Midbrain (tissue), 1 donor: ENCODE measurements at regions not wholly inside any gene's neighbourhood (a gene's known extent, or its start where the extent isn't known, plus 50 kb on each side); places are given as distances from the start of the nearest gene placed in this dataset.

Experiments
- DNase-seq: peaks from one replicate; lab custom pipeline; 2025; lab: John Stamatoyannopoulos, UW

DNA sequence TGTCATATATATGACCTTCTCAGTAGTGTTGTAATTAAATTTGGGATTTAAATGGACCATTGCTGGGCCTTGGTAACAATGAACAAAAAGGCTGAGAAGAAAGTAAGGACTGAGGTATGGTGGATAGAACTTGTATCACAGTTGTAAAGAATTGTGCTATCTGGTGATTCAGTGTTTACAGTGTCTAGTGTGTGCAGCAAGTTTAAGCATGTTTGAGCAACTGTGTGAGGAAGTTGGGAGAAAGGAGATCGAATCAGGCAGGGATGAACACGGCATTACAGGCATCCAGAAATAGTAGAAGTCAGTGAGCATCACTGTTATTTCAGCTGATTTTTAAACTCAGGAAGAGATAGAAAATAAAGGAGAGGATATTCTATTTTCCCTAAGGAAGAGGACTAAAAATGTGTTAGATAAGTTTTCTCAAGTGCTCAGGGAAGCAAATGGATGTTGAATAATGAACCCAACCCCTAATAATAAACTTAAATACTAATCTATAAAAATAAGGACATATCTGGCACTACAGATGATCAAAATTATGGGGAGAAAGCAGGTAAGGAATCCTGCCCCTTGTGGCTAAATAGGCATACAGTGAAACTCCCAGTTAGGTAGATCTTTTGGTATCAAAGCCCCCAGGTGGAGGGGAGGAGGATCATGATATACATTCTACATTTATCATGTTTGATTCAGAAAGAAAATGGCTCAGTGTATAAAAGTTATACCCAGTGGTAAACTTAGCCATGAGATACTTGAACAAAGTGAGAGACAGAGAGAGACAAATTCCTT is 361.0 kb upstream of the ANO3 start:
- no peak for DNase-seq

- DNase-seq = no peak
These were observed 351.8 kb upstream of the ANO3 start for GRCh38 chr11:25980091-25980490.

DNA sequence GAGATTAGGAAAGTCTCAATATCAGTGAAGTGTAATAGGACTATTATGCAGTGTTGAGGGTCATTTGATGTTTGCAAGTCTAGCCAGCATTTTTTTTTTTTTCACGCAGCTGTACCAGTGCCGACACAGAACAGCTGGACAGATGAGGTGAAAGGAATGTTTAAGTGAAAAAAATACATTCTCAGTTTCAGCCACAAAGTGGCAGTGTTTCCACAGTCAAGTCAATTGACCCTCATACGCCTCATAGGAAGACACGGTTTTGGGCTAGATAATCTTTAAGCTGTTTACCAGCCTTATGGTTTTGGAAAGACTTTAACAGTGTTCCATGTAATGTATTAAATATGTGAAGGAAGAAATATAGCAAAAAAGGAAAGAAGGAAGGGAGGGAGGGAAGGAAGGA is 349.9 kb upstream of the ANO3 start:
- DNase-seq = peak; percentile 70

- no peak for DNase-seq
These were observed 348.6 kb upstream of the ANO3 start for GRCh38 chr11:25983280-25983679.

- DNase-seq = no peak
These were observed 343.8 kb upstream of the ANO3 start for GRCh38 chr11:25988178-25988577.

- DNase-seq = no peak
These were observed 341.5 kb upstream of the ANO3 start for GRCh38 chr11:25990406-25990805.

- DNase-seq = no peak
These were observed 340.5 kb upstream of the ANO3 start for GRCh38 chr11:25991476-25991875.

- DNase-seq = no peak
These were observed 339.6 kb upstream of the ANO3 start for GRCh38 chr11:25992294-25992693.

DNA sequence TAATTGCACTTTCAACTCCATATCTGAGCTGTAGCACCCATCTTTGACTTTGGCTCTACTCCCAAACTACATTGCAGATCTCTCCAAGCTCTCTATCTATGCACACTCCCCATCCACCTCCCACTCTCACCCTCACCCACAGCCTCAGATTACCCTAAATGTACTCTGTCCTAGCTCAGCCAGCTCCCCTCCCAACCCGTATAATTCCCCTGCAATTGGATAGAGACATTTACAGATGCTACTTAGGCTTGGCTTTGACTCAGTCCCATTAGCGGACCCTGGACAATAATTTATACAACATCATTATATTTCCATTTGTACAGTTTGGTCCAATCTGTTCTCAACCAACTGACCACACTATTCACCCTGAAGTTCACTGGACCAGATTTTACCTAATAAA is 338.9 kb upstream of the ANO3 start:
- DNase-seq = no peak

GRCh38 chr11:26011474-26011873 is 320.5 kb upstream of the ANO3 start:
- DNase-seq = no peak

GRCh38 chr11:26014456-26015115 is 317.3 kb upstream of the ANO3 start:
- no peak for DNase-seq

DNA sequence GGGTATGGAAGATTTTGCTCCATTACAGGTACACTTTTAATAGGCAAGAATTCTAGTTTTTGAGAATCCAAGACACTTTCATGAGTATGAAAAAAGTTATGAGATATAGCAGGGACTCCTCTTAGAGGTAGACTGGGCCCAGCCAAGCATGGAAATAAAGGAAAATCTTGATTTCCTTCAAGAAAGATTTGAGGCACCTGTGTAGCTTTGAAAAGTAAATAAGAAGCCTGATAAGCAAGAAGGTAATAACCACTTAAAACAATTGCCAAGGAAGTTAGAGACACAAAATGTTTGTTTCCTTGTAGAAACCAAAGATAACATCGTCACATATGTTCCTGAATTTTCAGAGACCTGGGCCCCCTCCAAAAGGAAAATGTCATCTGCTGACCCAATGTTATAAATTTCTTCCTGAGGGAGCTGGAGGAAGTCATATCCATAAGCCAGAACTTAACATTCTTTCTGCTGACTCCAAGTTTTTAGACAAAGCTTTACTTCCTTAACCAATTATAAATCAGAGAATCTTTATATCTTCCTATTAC is 314.5 kb upstream of the ANO3 start:
- no peak for DNase-seq

DNA sequence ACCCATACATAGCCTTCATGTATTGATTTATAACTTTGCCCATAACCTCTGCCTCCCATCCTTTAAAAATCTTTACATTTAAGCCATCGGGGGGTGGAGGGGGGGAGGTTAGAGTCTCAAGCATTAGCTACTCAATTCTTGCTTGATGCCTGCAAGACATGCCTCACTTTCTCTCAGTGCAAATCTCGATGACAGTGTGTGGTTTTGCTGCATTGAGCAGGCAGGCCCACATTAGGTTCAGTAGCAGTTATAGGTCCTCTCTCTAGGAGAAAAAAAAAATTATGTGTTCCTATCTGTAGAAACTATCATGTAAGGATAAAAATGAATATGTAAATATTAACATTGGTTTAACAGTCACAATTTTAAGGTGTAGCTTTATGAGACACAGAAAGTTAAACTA is 314.0 kb upstream of the ANO3 start:
- DNase-seq = no peak

DNA sequence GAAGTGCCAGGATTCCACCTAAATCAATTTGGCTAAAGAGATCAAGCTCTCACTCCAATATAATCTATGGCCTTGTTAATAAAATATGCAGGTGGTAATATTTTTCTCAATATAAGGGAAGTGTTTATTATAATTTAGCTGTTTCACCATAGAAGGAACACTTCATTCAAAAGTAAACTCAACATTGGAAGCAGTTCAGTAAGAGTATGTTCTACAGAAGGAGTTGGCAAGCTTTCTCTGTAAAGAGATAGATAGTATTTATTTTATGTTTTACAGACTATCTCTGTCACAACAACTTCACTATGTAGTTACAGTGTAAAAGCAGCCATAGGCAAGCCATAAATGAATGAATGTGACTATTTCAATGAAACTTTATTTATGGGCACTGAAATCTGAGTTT is 313.6 kb upstream of the ANO3 start:
- no peak for DNase-seq

- no peak for DNase-seq
These were observed 312.5 kb upstream of the ANO3 start for GRCh38 chr11:26019386-26019785.

DNA sequence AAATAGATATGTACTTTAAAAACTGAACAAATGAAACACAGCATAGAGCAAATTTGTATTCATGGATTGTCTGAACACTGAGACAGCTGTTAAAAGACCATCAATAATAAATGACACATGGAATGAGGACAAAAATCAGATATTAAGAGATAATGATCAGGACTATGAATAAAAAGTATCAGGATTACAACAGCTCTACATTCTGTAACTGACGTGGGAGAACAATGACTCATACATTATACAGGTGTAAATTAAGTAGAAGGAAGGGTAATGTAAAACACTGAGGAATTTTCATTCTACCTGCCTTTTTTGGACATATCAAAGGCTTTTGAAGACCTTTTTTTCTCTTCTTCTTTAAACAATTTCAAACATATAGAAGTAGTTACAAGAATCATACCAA is 310.9 kb upstream of the ANO3 start:
- no peak for DNase-seq

- no peak for DNase-seq
These were observed 308.9 kb upstream of the ANO3 start for GRCh38 chr11:26023057-26023456.

GRCh38 chr11:26025676-26026075 is 306.3 kb upstream of the ANO3 start:
- no peak for DNase-seq

DNA sequence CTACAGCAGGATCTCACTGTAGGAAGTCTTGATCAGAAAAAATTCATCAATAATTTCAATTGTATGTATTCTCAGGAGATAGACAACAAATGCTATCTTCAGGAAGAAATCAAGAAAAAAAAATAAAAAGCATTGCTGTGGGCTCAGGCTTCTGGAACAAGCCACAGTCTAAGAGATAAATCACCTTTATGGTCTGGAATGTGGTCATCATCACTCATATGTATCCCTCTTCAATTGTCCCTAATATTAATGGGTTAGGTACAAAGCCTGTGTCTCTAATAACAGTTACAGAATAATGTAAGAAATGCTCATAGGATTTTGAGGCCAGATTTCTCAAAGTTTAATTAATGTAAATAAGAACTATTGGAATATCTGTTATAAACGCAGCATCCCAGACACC is 305.9 kb upstream of the ANO3 start:
- DNase-seq = no peak

- no peak for DNase-seq
These were observed 304.0 kb upstream of the ANO3 start for GRCh38 chr11:26027887-26028286.

DNA sequence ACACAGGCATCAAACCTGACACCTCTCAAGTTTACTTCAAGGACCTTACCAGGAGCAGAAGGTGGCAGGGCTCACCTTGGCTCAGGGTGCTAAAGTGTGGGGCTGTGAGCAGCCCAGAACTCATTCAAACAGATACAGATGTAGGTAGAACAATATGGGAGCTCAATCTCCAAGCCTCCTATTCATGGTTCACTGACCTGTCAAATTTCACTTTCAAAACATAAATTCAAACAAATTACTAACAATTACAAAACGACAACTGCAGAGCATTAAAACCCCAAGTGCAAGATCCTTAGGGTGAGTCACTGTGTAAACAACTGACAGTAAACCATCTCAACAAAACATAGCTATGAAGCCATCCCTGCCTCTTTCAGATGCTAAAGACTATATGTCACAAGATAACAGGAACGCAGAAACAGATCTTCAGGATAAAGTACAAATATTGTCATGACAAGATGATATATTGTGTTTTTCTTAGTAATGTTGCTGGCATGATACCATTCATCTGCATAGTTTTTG is 303.5 kb upstream of the ANO3 start:
- no peak for DNase-seq

GRCh38 chr11:26030399-26030798 is 301.5 kb upstream of the ANO3 start:
- DNase-seq = no peak

DNA sequence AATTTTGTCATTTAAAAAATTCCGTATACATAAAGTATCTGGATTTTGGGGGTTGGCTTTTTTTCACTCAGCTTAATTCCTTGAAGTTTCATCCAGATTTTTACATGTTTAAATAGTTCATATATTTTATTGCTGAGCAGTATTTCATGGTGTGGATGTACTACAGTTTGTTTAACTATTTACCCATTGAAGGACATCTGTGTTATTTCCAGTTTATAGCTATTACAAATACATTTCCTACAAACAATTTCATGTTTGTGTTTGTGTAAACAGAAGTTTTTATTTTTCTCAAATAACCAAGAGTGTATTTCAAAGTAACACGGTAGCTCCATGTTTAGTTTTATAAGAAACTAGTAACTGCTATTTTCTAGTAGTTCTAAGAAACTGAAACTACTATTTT is 299.7 kb upstream of the ANO3 start:
- no peak for DNase-seq
